K562 (cell line): ENCODE measurements at regions not wholly inside any gene's neighbourhood (a gene's known extent, or its start where the extent isn't known, plus 50 kb on each side); places are given as distances from the start of the nearest gene placed in this dataset.

Experiments
- E2F3 ChIP-seq: fragments of 250-450 bp; sonication (Bioruptor Pico); IDR thresholded peaks from 2 replicates; pipeline ENCODE4 v1.4.0; 2020; ENCODE audit warnings: mild to moderate bottlenecking
- ETS2 ChIP-seq: IDR thresholded peaks from 2 replicates; pipeline ENCODE4 v1.6.1; 2016; ENCODE audit warnings: borderline replicate concordance, missing genetic modification characterization, mild to moderate bottlenecking, moderate library complexity, missing compliant biosample characterization; ENCODE audit not compliant: poor library complexity, severe bottlenecking
- FOXP1 ChIP-seq: sonication (generic); formaldehyde crosslinking; IDR thresholded peaks from 2 replicates; pipeline ENCODE4 v1.8.0; 2022; ENCODE audit warnings: mild to moderate bottlenecking, missing genetic modification reagents
- HDAC8 ChIP-seq: fragments of 450-650 bp; IDR thresholded peaks from 2 replicates; pipeline ENCODE4 v1.6.1; 2016; ENCODE audit warnings: mild to moderate bottlenecking, missing genetic modification characterization, moderate library complexity, missing compliant biosample characterization
- HMGN3 ChIP-seq: IDR thresholded peaks from 2 replicates; pipeline ENCODE4 v1.6.1; 2011; ENCODE audit warnings: borderline replicate concordance, low read depth, mild to moderate bottlenecking, mixed read lengths, low read length; ENCODE audit not compliant: insufficient read length; ENCODE audit errors: extremely low read depth
- KLF10 ChIP-seq: fragments of 250-450 bp; sonication (Bioruptor Pico); IDR thresholded peaks from 2 replicates; pipeline ENCODE4 v1.6.1; 2021; ENCODE audit warnings: matching md5 sums
- MXI1 ChIP-seq: IDR thresholded peaks from 2 replicates; pipeline ENCODE4 v1.6.1; 2011; ENCODE audit warnings: low read depth, mild to moderate bottlenecking, improper control_type of control experiment, low read length
- PPARD ChIP-seq: fragments of 250-450 bp; sonication (Bioruptor Pico); IDR thresholded peaks from 2 replicates; pipeline ENCODE4 v1.8.0; 2022; ENCODE audit warnings: inconsistent platforms, mild to moderate bottlenecking, moderate library complexity
- PTRF ChIP-seq: fragments of 450-650 bp; IDR thresholded peaks from 2 replicates; pipeline ENCODE4 v1.6.1; 2016; ENCODE audit warnings: mild to moderate bottlenecking, missing genetic modification characterization, missing compliant biosample characterization
- RBM25 ChIP-seq: fragments of 200-400 bp; formaldehyde crosslinking; IDR thresholded peaks from 2 replicates; pipeline ENCODE4 v1.6.1; 2018; ENCODE audit warnings: low read length, low read depth, moderate library complexity; ENCODE audit not compliant: severe bottlenecking
- RHOXF2B ChIP-seq: fragments of 250-450 bp; sonication (Bioruptor Pico); conservative IDR thresholded peaks from 2 replicates; pipeline ENCODE4 v1.5.1; 2021
- SAFB ChIP-seq: fragments of 200-400 bp; formaldehyde crosslinking; IDR thresholded peaks from 2 replicates; pipeline ENCODE4 v1.6.1; 2017; ENCODE audit warnings: low read depth, low read length, borderline replicate concordance
- SPI1 ChIP-seq: IDR thresholded peaks from 2 replicates; pipeline ENCODE4 v1.6.1; 2011; ENCODE audit warnings: low read depth, low read length, control low read depth, borderline replicate concordance
- TSC22D4 ChIP-seq: fragments of 450-650 bp; IDR thresholded peaks from 2 replicates; pipeline ENCODE4 v1.6.1; 2016; ENCODE audit warnings: missing genetic modification characterization, missing biosample characterization, control low read depth
- ZBED1 ChIP-seq: IDR thresholded peaks from 2 replicates; pipeline ENCODE4 v1.6.1; 2014
- TF ChIP-seq, protein P1 (sequence below): fragments of 250-450 bp; sonication (Bioruptor Pico); IDR thresholded peaks from 2 replicates; pipeline ENCODE4 v1.5.0; 2021; ENCODE audit warnings: mild to moderate bottlenecking, borderline replicate concordance
- TF ChIP-seq, protein P2 (sequence below): sonication (generic); formaldehyde crosslinking; IDR thresholded peaks from 2 replicates; pipeline ENCODE4 v1.8.0; 2022; ENCODE audit warnings: missing genetic modification reagents, mild to moderate bottlenecking, moderate library complexity, borderline replicate concordance
- TF ChIP-seq, protein P3 (sequence below): fragments of 250-450 bp; sonication (Bioruptor Pico); IDR thresholded peaks from 2 replicates; pipeline ENCODE4 v1.9.0; 2021; ENCODE audit warnings: mild to moderate bottlenecking
- TF ChIP-seq, protein P4 (sequence below): sonication (generic); formaldehyde crosslinking; IDR thresholded peaks from 2 replicates; pipeline ENCODE4 v1.9.0; 2022; ENCODE audit warnings: mild to moderate bottlenecking, missing genetic modification reagents

DNA sequence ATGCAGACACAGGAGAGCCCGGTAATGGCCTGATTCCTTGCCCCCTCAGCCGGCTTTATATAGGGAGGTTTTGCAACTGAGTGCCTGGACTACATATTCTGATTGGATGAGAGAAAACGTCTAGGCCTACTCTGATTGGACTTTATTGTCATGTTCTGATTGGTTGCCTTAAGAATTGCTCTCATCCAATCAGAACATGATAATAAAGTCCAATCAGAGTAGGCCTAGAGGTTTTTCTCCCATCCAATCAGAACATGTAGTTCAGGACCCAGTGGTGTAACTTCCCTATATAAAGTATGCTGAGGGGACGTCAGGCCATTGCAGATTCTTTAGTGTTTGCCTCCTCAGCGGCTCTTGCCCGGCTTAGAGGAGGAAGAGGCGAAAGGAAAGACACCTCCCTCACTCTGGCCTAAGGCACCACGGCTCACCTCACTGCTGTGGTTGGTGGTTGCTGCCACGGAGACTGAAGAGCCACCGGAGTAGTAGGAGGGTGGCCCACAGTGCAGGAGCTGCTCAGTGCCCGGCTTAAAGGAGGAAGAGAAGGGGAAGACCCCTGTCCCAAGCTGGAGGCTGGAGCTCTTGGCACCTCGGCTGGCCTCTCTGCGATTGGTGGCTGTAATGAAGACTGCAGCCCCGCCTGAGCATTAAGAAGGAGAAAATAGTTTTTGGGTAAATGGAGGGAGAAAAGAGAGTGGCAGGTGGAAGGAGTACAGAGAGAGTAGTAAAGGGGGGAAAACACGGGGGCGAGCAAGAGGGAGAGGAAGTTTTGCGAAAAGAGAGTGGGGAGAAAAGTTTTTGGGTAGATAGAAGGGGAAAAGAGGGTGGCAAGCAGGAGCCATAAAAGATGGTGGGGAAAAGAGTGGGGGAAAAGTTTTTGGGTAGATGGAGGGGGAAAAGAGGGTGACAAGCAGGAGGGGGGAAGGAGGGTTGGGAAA lies 116.7 kb upstream of the SERPIND1 start (continued):
- TF ChIP-seq, protein P1, sequence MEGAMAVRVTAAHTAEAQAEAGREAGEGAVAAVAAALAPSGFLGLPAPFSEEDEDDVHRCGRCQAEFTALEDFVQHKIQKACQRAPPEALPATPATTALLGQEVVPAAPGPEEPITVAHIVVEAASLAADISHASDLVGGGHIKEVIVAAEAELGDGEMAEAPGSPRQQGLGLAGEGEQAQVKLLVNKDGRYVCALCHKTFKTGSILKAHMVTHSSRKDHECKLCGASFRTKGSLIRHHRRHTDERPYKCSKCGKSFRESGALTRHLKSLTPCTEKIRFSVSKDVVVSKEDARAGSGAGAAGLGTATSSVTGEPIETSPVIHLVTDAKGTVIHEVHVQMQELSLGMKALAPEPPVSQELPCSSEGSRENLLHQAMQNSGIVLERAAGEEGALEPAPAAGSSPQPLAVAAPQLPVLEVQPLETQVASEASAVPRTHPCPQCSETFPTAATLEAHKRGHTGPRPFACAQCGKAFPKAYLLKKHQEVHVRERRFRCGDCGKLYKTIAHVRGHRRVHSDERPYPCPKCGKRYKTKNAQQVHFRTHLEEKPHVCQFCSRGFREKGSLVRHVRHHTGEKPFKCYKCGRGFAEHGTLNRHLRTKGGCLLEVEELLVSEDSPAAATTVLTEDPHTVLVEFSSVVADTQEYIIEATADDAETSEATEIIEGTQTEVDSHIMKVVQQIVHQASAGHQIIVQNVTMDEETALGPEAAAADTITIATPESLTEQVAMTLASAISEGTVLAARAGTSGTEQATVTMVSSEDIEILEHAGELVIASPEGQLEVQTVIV (CRISPR knock-in tag): no peak; the same call in 1 of the 2 replicates
- TF ChIP-seq TSC22D4 (tag) (no peak), KLF10 (CRISPR knock-in tag) (no peak), SAFB (no peak), ETS2 (tag) (no peak), HMGN3 (no peak), RBM25 (peak; percentile 78), PTRF (tag) (no peak), ZBED1 (no peak; the same call in 1 of the 2 replicates), RHOXF2B (CRISPR knock-in tag) (peak; percentile 3; the same call in 1 of the 2 replicates), PPARD (no peak), SPI1 (0 out of 2 replicates have a peak, but pooled peaks have one; percentile 27), E2F3 (CRISPR knock-in tag) (no peak), FOXP1 (CRISPR knock-in tag) (peak; percentile 85; the same call in 1 of the 2 replicates), MXI1 (no peak), HDAC8 (tag) (no peak)
- TF ChIP-seq, protein P2, sequence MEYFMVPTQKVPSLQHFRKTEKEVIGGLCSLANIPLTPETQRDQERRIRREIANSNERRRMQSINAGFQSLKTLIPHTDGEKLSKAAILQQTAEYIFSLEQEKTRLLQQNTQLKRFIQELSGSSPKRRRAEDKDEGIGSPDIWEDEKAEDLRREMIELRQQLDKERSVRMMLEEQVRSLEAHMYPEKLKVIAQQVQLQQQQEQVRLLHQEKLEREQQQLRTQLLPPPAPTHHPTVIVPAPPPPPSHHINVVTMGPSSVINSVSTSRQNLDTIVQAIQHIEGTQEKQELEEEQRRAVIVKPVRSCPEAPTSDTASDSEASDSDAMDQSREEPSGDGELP (CRISPR knock-in tag): peak; percentile 65; the same call in 1 of the 2 replicates
- TF ChIP-seq, protein P3, sequence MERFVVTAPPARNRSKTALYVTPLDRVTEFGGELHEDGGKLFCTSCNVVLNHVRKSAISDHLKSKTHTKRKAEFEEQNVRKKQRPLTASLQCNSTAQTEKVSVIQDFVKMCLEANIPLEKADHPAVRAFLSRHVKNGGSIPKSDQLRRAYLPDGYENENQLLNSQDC (CRISPR knock-in tag): peak; percentile 87; the same call in 1 of the 2 replicates
- TF ChIP-seq, protein P4, sequence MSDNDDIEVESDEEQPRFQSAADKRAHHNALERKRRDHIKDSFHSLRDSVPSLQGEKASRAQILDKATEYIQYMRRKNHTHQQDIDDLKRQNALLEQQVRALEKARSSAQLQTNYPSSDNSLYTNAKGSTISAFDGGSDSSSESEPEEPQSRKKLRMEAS (CRISPR knock-in tag): peak; percentile 40
